ENCODE measurements at regions not wholly inside any gene's neighbourhood (a gene's known extent, or its start where the extent isn't known, plus 50 kb on each side); places are given as distances from the start of the nearest gene placed in this dataset.

DNA sequence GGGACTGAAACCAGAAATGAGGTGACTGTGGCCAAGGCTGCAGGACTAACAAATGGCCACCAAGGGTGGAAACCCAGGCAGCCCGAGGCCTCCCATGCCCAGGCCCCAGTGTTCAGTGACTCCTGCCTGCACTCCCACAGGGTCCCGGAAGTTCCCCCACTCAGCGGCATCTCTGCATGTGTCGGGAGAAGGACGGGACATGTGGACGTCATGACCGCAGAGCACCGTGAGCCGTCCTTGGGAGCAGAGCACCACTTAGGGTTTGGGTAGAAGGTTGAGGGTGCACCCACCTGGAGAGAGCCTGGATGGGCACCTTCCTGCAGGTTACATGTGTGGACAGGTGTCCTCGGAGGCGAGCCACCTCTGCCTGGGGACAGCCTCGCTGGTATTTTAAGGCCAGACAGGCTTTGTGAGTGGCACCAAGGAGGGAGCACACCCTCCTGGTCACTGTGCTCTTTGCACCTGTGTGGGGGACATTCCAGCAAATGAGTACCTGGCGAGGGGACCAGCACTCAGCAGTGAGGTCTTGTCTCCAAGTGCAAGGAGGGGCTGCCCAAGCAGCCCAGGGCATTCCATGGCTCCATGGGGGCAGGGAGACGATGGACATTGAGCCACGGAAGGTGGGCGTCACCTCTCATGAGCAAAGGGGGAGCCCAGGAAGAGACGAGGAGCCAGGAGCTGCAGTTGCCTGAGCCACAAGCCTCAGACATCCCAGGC, 95.3 kb upstream of the TCERG1L start:
- TF ChIP-seq EZH2 (IDR thresholded peaks at IDR 0.05; ENCODE audit: borderline replicate concordance, low read depth, low read length, poor library complexity, severe bottlenecking) = no peak
- TF ChIP-seq, protein P1, sequence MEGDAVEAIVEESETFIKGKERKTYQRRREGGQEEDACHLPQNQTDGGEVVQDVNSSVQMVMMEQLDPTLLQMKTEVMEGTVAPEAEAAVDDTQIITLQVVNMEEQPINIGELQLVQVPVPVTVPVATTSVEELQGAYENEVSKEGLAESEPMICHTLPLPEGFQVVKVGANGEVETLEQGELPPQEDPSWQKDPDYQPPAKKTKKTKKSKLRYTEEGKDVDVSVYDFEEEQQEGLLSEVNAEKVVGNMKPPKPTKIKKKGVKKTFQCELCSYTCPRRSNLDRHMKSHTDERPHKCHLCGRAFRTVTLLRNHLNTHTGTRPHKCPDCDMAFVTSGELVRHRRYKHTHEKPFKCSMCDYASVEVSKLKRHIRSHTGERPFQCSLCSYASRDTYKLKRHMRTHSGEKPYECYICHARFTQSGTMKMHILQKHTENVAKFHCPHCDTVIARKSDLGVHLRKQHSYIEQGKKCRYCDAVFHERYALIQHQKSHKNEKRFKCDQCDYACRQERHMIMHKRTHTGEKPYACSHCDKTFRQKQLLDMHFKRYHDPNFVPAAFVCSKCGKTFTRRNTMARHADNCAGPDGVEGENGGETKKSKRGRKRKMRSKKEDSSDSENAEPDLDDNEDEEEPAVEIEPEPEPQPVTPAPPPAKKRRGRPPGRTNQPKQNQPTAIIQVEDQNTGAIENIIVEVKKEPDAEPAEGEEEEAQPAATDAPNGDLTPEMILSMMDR (conservative IDR thresholded peaks at IDR 0.05; ENCODE audit: low read depth, low read length) = no peak
- intact Hi-C loops (cut with micrococcal nuclease; ENCODE audit: unreplicated experiment) = no loop called here
- Histone ChIP-seq H3K4me3 (ENCODE audit: low read depth, low read length, poor library complexity, severe bottlenecking) (no peak overlapping the region), H3K36me3 (ENCODE audit: insufficient read depth, low read length, poor library complexity, severe bottlenecking) (no peaks in the 10 kb centered on the region), H3K27ac (ENCODE audit: low read depth, low read length, poor library complexity, severe bottlenecking) (no peak overlapping the region), H3K9me3 (ENCODE audit: low read depth, low read length, poor library complexity, severe bottlenecking) (no peaks in the 10 kb centered on the region), H3K27me3 (replicated peaks; ENCODE audit: insufficient read depth, low read depth, low read length, poor library complexity) (no peaks in the 10 kb centered on the region), H3K4me1 (ENCODE audit: insufficient read depth, low read length, poor library complexity, severe bottlenecking) (no peaks in the 10 kb centered on the region)
- DNase-seq (ENCODE audit: low spot score) = no peak
- POLR2A ChIA-PET (ENCODE audit: low non-redundant PET) = no interaction called here
- BruUV-seq (replicated peaks) = no TSS peak
- CTCF ChIA-PET = no interaction called here

GRCh38 chr10:131418681-131419080, 107.2 kb upstream of the TCERG1L start:
- Histone ChIP-seq H3K27me3 (replicated peaks; ENCODE audit: insufficient read depth, low read depth, low read length, poor library complexity) (peaks cover 34% of the 10 kb centered on the region), H3K27ac (ENCODE audit: low read depth, low read length, poor library complexity, severe bottlenecking) (no peak overlapping the region), H3K36me3 (ENCODE audit: insufficient read depth, low read length, poor library complexity, severe bottlenecking) (no peaks in the 10 kb centered on the region), H3K4me1 (ENCODE audit: insufficient read depth, low read length, poor library complexity, severe bottlenecking) (peaks cover 15% of the 10 kb centered on the region), H3K9me3 (ENCODE audit: low read depth, low read length, poor library complexity, severe bottlenecking) (no peaks in the 10 kb centered on the region), H3K4me3 (ENCODE audit: low read depth, low read length, poor library complexity, severe bottlenecking) (no peak overlapping the region)
- DNase-seq (ENCODE audit: low spot score) = peak; percentile 83
- intact Hi-C loops (cut with micrococcal nuclease; ENCODE audit: unreplicated experiment) = no loop called here
- ChIA-PET POLR2A (ENCODE audit: low non-redundant PET) (no interaction called here), CTCF (no interaction called here)
- no TSS peak for BruUV-seq (replicated peaks)
- TF ChIP-seq, protein P1 (conservative IDR thresholded peaks at IDR 0.05; ENCODE audit: low read depth, low read length) = no peak
- no peak for TF ChIP-seq EZH2 (IDR thresholded peaks at IDR 0.05; ENCODE audit: borderline replicate concordance, low read depth, low read length, poor library complexity, severe bottlenecking)

DNA sequence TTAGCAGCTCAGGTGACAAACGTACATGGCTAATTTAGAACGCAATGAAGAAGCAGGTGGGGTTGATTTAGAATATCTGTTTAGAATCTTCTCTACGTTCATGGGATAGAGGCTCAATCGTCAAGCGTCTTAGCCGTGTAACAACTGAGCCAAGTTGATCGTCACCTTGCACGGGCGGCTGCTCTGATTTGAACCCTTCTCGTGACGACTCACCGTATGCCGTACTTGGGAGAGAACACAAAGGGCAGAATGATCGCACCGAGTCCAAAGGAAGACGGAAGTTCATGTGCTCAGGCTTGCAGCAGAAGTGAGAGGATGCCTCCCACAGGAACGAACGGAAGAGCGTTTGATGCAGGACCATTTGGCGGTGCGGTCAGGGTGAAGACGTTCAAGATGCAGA, 108.3 kb upstream of the TCERG1L start:
- CTCF ChIA-PET = interaction anchor here (0.6 kb wide), 1 partner anchor 56 kb away, joined by 5 read pairs; no protein-coding TSS in a partner anchor
- BruUV-seq (replicated peaks) = no TSS peak

More for the DNA sequence above, 108.3 kb upstream of the TCERG1L start:
- no peak overlapping the region for H3K4me3 ChIP-seq (ENCODE audit: low read depth, low read length, poor library complexity, severe bottlenecking)
- DNase-seq (ENCODE audit: low spot score) = no peak
- H3K36me3 ChIP-seq (ENCODE audit: insufficient read depth, low read length, poor library complexity, severe bottlenecking) = no peaks in the 10 kb centered on the region
- H3K4me1 ChIP-seq (ENCODE audit: insufficient read depth, low read length, poor library complexity, severe bottlenecking) = peaks cover 15% of the 10 kb centered on the region
- H3K27ac ChIP-seq (ENCODE audit: low read depth, low read length, poor library complexity, severe bottlenecking) = no peak overlapping the region
- POLR2A ChIA-PET (ENCODE audit: low non-redundant PET) = no interaction called here
- no peaks in the 10 kb centered on the region for H3K9me3 ChIP-seq (ENCODE audit: low read depth, low read length, poor library complexity, severe bottlenecking)
- peaks cover 35% of the 10 kb centered on the region for H3K27me3 ChIP-seq (replicated peaks; ENCODE audit: insufficient read depth, low read depth, low read length, poor library complexity)
- intact Hi-C loops (cut with micrococcal nuclease; ENCODE audit: unreplicated experiment) = no loop called here
- TF ChIP-seq, protein P1 (conservative IDR thresholded peaks at IDR 0.05; ENCODE audit: low read depth, low read length) = no peak
- TF ChIP-seq EZH2 (IDR thresholded peaks at IDR 0.05; ENCODE audit: borderline replicate concordance, low read depth, low read length, poor library complexity, severe bottlenecking) = no peak
